Heart right ventricle (tissue), 16 donors: ENCODE measurements at regions not wholly inside any gene's neighbourhood (a gene's known extent, or its start where the extent isn't known, plus 50 kb on each side); places are given as distances from the start of the nearest gene placed in this dataset.

Source experiments
- ATAC-seq, 8 donors: fragments of 200-7000 bp; cut with Tn5 transposase; one replicate each; pipeline ENCODE4 v1.9.1; 2020; ENCODE audit warnings: mild to moderate bottlenecking in 8 of 8, moderate library complexity in 8 of 8, moderate number of reproducible peaks in 1 of 8
- DNase-seq, 2 donors: peaks; one replicate each; pipeline ENCODE4 v3.0.0-alpha.2; 2020
- H3K27ac ChIP-seq, 10 donors: fragments of 200-600 bp; sonication (generic) in 2 of 10; one replicate each; pipeline versions ENCODE4 v1.5.0 to v1.8.0; 2020 to 2022; ENCODE audit warnings: mild to moderate bottlenecking in 3 of 10
- H3K27me3 ChIP-seq, 7 donors: fragments of 200-600 bp; one replicate each; pipeline ENCODE4 v1.8.0; 2021 to 2022; ENCODE audit warnings: mild to moderate bottlenecking in 2 of 7
- H3K36me3 ChIP-seq, 9 donors: fragments of 200-600 bp; sonication (generic) in 1 of 9; one replicate each; pipeline versions ENCODE4 v1.5.0 to v1.8.0; 2020 to 2022; ENCODE audit warnings: mild to moderate bottlenecking in 2 of 9
- H3K4me1 ChIP-seq, 9 donors: fragments of 200-600 bp; sonication (generic) in 1 of 9; one replicate each; pipeline versions ENCODE4 v1.5.0 to v1.8.0; 2020 to 2022; ENCODE audit warnings: mild to moderate bottlenecking in 4 of 9
- H3K4me3 ChIP-seq, 10 donors: fragments of 200-600 bp; sonication (generic) in 2 of 10; one replicate each; pipeline versions ENCODE4 v1.5.0 to v1.8.0; 2020 to 2022; ENCODE audit warnings: mild to moderate bottlenecking in 7 of 10, moderate library complexity in 2 of 10
- H3K9me3 ChIP-seq, 11 donors: fragments of 200-600 bp in 10 of 11; sonication (generic) in 2 of 11; one replicate each; pipeline versions ENCODE4 v1.5.0 to v1.8.0; 2013 to 2022; ENCODE audit warnings: mild to moderate bottlenecking in 2 of 11, control low read depth in 1 of 11, moderate library complexity in 1 of 11
- WGBS, 2 donors: extraction: QIAGEN DNeasy Blood & Tissue Kit; methylation state at CpG; one replicate each; pipeline ENCODE4 v1.1.7; 2013; ENCODE audit warnings: inconsistent platforms in 1 of 2; 5-methylcytosine and 5-hydroxymethylcytosine counted together
- intact Hi-C, 10 donors: fragments of 100-400 bp; cut with DNase I; formaldehyde crosslinking; loops; one replicate each; pipeline versions ENCODE4 v1.11.1 to v1.14.2; 2022
- TF ChIP-seq, protein P1 (sequence below), 9 donors: fragments of 200-600 bp; sonication (generic) in 2 of 9; IDR thresholded peaks; one replicate each; pipeline versions ENCODE4 v1.5.0 to v1.8.0; 2021 to 2022; ENCODE audit warnings: antibody characterized with exemption in 9 of 9, mild to moderate bottlenecking in 5 of 9, moderate library complexity in 1 of 9
- donor health status: Arrhythmogenic right ventricular cardiomyopathy.
- donor health status: ischemic (EF 13 %, LVEDD 7.1; RV severe dilation, severe dysfunction).
- donor health status: healthy with polysubstance abuse.
- donor health status: DM: no; HTN: yes; CAD: no.
- donor health status: DM: no; HTN: no; CAD: no.
- donor health status: ischemic (EF 25% LVEDD 6.9; RV normal size, moderate dysfunction).
- donor health status: ischemic (EF 25% LVEDD 5.7; RV mildly dilated, moderate dysfunction).
- donor health status: healthy.
- donor health status: DM: yes; HTN: yes; CAD: no.
- donor health status: Ischemic cardiomyopathy.
- donor health status: ischemic (EF 35%, LVEDD 5.7; RV mildly dilated, moderate dysfunction).
- donor health status: nonischemic (EF 11% LVEDD 7.7; RV severe dilation, severe dysfunction).
- donor health status: DM: yes; HTN: yes; CAD: no.
- donor health status: PGD.
- donor health status: ischemic (EF 29% LVEDD 5.4; RV normal size, mild dysfunction).
- donor health status: nonischemic (EF 23%, LVEDD 6.1; RV moderate dilation, normal function).

DNA sequence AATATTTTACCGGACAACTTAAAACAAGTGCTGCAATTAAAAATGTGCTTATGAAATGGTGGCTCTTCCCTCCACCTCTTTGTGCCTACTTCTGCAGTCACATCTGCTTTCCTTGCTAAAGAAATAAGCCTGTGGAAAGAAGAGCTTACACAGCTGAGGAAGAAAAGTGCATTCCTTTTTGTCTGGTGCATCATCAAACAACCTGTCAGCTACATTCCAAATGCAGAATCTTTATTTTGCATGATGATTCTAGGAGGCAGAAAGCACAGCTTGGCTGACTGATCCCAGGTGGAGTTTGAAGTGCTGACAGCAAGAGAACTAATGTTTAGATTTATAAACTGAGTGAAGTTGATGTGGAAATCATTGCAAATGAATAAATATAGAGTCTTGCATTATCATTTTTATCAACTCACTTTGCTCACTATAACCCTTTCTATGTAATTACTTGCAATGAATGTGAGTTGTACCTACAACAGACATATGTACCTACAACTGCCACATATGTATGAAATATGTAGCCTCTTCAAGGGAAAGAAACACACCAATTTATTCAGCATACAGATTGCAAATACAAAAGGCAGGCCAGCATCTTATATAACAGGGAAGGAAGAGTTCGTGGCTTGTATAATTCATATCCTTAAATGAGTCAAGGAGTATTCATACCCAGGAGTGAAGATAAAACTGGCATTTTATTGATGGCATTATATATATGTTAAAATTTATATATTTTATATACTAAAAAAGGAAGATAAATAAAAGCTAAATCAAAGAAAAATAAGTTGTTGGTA is 223.4 kb upstream of the MCHR2 start:
- Histone ChIP-seq H3K27ac (no peak overlapping the region), H3K4me3 (no peak overlapping the region), H3K27me3 (no peaks in the 10 kb centered on the region), H3K36me3 (no peaks in the 10 kb centered on the region), H3K4me1 (no peaks in the 10 kb centered on the region), H3K9me3 (peaks cover 0 to 3% (median 0%) of the 10 kb centered on the region in 11 donors)
- no peak for ATAC-seq
- no peak for DNase-seq
- TF ChIP-seq, protein P1, sequence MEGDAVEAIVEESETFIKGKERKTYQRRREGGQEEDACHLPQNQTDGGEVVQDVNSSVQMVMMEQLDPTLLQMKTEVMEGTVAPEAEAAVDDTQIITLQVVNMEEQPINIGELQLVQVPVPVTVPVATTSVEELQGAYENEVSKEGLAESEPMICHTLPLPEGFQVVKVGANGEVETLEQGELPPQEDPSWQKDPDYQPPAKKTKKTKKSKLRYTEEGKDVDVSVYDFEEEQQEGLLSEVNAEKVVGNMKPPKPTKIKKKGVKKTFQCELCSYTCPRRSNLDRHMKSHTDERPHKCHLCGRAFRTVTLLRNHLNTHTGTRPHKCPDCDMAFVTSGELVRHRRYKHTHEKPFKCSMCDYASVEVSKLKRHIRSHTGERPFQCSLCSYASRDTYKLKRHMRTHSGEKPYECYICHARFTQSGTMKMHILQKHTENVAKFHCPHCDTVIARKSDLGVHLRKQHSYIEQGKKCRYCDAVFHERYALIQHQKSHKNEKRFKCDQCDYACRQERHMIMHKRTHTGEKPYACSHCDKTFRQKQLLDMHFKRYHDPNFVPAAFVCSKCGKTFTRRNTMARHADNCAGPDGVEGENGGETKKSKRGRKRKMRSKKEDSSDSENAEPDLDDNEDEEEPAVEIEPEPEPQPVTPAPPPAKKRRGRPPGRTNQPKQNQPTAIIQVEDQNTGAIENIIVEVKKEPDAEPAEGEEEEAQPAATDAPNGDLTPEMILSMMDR (IDR thresholded peaks at IDR 0.05), result no peak
- intact Hi-C loops, result no loop called here
- WGBS, 2 donors, result 76 to 79% methylated on average over 2 of the region's 2 CpGs

DNA sequence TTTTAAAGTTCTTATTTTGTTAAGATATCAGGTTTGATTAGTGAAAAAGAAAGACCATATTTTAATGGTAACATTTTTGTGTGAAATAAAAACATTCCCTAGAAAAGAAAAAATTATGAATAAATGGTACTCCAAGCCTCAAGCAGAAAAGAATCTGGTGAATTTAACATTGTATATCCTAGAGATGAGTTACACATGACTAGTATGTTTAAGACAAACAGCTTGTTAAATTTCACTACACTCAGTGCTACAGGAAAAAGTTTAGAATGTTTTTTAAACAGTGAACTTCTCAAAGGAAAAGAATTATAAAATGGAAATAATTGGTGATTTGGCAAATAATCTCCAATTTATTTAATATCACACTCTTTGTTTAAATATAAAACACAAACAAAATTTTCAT is 222.7 kb upstream of the MCHR2 start:
- DNase-seq, result no peak
- no peaks in the 10 kb centered on the region for H3K9me3 ChIP-seq
- H3K4me3 ChIP-seq, result no peak overlapping the region
- H3K4me1 ChIP-seq, result no peaks in the 10 kb centered on the region
- no peaks in the 10 kb centered on the region for H3K27me3 ChIP-seq
- TF ChIP-seq, protein P1 (IDR thresholded peaks at IDR 0.05), result no peak
- H3K36me3 ChIP-seq, result no peaks in the 10 kb centered on the region
- intact Hi-C loops, result no loop called here
- no peak for ATAC-seq
- H3K27ac ChIP-seq, result no peak overlapping the region

DNA sequence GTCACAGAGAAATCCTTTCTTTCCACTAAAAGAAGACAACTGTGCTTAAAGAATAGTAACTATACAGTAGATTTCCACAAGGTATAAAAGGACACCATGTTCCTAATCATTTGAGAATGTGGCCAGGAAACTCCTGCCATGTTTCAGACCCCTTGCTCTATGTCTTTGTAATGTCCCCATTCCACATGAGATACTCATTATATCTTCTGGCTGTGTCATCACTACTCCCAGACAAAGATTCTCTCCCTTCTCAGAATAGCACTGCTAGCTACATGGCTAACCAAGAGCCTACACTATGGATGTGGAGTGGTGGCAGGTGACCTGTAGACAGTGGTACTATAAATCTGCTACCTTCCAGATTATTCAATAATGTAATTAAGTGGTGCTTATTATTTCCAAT is 218.1 kb upstream of the MCHR2 start:
- H3K27ac ChIP-seq, result no peak overlapping the region
- H3K27me3 ChIP-seq, result no peaks in the 10 kb centered on the region
- H3K36me3 ChIP-seq, result no peaks in the 10 kb centered on the region
- TF ChIP-seq, protein P1 (IDR thresholded peaks at IDR 0.05), result no peak
- DNase-seq, result no peak
- intact Hi-C loops, result no loop called here
- H3K9me3 ChIP-seq, result no peaks in the 10 kb centered on the region
- no peak overlapping the region for H3K4me3 ChIP-seq
- ATAC-seq, result no peak
- H3K4me1 ChIP-seq, result no peaks in the 10 kb centered on the region

DNA sequence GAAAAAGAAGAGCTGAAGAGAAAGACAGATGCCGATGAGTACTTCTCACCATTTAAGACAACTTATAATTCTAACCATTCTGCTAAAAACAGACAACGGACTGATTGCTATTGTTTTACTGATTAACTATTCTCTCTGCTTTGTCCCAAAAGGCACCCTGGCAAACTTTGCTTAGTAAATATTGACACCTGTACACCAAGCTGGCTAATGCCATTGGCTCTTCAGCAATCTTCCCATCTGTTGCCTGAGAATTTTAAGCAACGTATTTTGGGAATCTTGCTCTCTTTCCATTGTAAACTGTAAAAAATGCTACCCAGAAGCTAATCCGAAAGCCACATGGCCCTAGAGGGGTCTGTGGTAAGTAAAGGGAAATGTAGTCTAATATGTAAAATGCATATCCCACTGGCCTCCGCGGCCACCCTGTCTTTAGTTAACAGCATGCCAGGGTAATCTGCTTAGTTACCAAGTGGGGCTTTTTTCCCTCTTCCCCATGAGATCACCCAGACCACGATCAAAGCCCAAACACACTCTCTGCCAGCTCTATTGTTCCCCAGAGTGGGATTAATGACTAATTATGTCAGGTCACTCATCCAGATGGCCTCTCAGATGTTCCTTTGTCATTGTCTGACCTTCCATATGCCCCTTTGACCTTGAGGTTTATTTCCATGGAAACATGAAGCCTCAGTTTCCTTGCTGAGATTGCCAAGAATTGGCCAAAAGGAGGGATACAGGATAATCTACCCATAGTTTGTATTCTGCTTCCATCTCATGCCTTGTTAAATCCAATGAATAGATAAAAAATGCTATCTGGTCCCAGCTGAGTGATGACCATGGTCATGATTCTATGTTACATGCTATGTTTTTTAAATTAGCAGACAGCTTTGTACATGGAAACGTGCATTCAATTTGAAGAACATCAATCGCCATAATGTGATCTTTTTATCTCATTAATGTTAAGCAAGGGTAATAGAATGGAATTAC is 216.4 kb upstream of the MCHR2 start:
- Histone ChIP-seq H3K27ac (no peak overlapping the region), H3K9me3 (no peaks in the 10 kb centered on the region), H3K36me3 (no peaks in the 10 kb centered on the region), H3K4me3 (no peak overlapping the region), H3K4me1 (no peaks in the 10 kb centered on the region), H3K27me3 (no peaks in the 10 kb centered on the region)
- TF ChIP-seq, protein P1 (IDR thresholded peaks at IDR 0.05), result no peak
- no peak for ATAC-seq
- no peak for DNase-seq
- WGBS, 2 donors, result 75 to 77% methylated on average over 9 of the region's 9 CpGs
- intact Hi-C loops, result no loop called here
